SKM-1 treated with dmso at 0.1 percent for 144 hours (cell line): ENCODE measurements at regions not wholly inside any gene's neighbourhood (a gene's known extent, or its start where the extent isn't known, plus 50 kb on each side); places are given as distances from the start of the nearest gene placed in this dataset.
"Not testable (repeated sequence)": the region's sequence is repeated elsewhere in the genome, so short reads cannot be mapped to it uniquely, and the experiment has no call there.

Experiments used
- DNase-seq: peaks from one replicate; lab custom pipeline; 2025; ENCODE audit not compliant: unreplicated experiment; lab: John Stamatoyannopoulos, UW

- DNase-seq = no peak
Measured at GRCh38 chr6:155561257-155561965, 105.8 kb upstream of the NOX3 start.

- no peak for DNase-seq
Measured at GRCh38 chr6:155549928-155550327, 94.3 kb upstream of the NOX3 start.

DNA sequence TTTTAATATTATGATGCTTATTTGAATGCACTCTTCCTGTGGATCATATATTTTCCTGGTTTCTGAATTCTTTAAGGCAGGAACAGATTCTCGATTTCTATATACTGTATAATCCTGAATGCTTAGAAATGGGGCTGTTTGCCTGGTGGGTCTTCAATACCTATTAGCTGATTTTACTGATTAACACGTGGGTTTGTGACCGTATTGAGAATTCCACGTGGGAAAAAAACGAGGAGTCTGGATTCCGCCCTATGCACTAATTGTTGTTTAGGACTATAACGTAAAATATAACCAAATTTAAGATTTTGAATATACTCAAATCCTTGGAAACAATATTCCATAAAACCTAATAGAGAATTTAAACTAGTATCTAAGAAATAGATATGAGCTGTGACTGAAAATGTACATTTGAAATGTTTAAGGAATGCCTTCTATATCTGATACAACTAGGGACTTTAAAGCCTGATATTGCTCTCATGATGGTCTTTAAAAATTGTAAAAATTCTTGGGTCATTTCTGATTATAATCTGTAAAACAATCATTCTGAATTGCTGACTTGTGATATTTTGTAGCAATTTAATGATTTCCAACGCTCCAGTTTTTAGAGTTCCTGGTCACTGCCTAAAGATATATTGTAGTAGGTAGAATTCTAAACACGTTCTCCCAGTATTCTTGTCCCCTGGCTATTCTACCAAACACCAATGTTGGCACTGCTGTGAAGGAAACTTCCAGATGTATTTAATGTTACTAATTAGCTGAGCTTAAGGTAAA lies 93.6 kb upstream of the NOX3 start:
- DNase-seq = no peak

DNA sequence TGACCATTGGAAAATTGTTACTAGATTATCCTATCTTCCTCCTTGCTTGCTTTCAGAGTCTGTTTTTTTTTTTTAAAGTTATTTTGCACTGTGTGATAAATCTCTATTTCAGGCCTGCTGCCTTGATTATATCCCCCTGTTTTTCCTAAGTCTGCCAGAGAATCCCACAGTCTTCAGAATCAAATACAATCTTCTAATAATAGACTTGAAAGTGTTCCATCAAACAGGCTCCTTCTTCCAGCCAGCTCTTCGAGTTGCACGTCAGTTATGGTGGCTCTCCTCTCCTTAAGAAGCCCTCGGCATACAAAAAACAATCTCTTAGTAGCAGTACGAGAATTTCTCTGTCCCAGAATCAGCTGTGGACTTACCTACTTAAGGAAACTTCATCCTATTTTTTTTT lies 92.9 kb upstream of the NOX3 start:
- no peak for DNase-seq

- peak; percentile 18 for DNase-seq
Measured at GRCh38 chr6:155544677-155545076, 89.0 kb upstream of the NOX3 start.

- no peak for DNase-seq
Measured at GRCh38 chr6:155543166-155543847, 87.7 kb upstream of the NOX3 start.

- DNase-seq = no peak
Measured at GRCh38 chr6:155542036-155542435, 86.4 kb upstream of the NOX3 start.

DNA sequence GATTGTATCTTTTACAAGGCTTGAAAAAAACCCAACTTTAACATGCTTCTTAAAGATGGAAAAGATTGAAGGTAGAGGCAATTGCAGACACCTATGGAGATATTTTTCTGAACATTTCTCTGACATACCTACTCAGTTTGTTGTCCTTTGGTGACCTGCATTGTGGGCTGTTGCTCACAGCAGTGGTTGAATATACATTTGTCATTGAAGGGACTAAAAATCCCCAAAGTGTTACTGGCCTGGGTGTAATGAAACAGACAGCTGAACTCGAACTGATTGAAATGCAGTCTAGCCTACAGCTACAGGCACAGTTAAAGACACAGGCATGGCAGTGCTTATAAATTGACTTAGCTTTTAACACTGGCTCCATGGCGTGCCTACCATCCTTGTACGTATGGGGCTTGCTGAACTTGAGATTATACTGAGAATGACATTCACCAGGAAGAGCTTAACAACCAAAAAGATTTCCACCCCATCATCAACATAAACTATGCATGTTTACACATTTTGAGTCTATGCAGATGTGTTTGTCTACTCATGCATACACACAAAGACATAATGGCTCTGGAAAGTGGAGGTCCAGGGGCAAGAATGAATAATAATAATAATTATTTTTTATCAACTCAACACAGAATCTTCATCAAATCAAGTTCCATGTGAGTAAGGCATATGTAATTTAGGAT lies 83.2 kb upstream of the NOX3 start:
- no peak for DNase-seq

DNA sequence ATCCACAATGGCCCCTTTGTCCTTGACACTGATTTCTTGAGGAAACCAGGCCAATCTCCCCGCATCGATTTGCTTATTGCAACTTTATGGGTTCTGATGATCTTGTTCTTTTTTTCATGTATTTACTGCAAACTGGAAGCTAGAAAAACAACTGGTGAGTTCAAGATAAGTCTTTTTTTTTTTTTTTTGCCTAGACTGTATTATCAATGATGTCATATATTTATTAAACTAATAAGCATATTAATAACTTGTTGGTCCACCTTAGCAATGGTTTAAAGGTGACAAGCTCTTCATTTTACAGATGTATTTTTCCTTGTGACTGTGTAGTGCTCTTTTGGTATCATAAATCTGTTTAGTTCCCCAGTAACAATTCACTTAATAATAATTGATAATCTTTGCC lies 79.0 kb upstream of the NOX3 start:
- DNase-seq = no peak

DNA sequence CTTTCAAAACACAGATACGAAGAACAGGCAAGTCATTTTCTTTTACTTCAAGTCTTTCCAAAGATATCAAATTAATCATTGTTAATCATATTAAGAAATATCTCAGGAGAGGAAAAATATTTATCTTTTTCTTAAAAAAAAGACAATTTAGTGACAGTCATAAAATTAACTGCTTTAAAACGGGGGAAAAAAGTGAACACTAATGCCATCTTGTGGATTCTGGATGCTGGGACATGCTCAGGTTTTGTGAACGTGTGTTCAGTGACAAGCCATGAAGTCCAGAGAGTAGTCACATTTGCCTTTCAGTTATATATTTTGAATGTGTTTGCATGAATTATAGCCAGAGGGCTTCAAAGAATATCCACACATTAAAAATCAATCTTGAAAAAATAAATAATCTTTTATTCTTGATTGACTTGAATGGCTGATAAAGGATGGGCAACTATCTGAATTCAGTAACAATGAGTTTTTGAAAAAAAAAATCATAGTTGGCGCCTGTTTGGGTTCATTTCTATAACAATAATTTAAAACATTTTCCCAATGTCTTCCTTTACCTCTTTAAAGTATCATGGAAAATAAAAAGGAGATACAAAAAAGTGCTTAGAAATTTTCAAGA lies 74.7 kb upstream of the NOX3 start:
- peak; percentile 21 for DNase-seq

DNA sequence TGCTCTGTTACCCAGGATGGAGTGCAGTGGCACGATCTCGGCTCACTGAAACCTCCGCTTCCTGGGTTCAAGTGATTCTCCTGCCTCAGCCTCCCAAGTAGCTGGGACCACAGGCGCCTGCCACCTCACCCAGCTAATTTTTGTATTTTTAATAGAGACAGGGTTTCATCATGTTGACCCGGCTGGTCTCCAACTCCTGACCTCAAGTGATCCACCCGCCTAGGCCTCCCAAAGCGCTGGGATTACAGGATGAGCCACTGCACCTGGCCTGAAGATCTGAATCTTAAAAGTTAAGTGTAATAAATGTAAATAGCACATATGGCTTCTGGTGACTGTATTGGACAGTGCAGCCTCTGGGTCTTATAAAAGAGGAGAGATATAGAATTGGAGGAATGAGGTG lies 74.2 kb upstream of the NOX3 start:
- not testable (repeated sequence) for DNase-seq

DNA sequence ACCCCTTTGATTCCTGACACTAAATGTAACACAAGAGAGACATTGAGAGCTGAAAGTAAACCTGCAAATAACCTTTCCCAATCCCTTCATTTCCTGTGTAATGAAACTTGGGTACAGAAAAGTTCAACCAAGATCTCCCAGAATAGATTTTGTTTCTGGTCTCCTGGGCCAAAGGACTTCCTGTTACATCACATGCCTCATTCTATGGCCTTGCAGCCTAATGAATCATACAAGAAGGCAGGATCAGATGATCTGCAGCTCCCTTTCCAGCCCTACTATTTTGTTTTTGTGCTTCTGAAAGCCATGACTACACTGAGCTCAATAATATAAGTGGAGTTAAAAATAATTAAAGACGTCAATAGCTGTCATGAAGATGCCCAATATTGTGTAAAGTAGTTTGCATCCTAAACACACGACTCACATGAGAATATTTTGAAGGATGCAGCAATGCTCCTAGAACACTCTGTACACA lies 73.4 kb upstream of the NOX3 start:
- peak; percentile 87 for DNase-seq

GRCh38 chr6:155528335-155528734 lies 72.7 kb upstream of the NOX3 start:
- DNase-seq = no peak

DNA sequence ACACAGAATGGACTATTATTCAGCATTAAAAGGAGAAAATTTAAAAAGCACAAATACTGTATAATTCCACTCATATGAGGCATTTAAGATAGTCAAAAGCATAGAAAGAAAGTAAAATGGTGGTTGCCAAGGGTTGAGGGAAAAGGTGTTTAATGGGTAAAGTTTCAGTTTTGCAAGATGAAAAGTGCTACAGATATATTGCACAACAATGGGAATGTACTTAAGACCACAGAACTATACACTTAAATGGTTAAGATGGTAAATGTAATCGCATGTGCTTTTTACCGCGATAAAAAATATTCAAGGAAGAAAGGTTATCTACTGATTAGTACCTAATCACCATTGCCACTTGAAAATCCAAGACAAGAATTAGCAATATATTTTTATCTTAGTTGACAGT lies 71.8 kb upstream of the NOX3 start:
- DNase-seq = no peak

- no peak for DNase-seq
Measured at GRCh38 chr6:155523821-155524651, 68.4 kb upstream of the NOX3 start.

DNA sequence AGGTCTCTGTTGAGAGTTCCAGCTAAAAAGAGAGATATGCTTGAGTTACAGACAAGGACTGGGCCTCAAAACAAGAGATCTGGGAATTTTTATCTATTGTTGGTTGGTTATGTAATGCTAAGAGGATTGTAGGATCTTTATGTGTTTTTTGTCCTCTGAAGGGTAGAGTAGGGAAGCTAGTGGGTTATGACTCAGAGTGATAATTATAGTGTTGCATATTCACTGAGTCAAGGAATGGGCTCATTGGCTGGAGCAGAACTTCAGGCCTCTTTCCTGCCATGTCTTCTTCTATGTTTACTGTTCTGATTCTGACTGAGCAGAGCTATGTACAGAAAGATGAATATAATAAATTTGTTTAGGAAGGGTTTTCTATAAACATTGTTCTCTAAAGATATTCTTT lies 66.1 kb upstream of the NOX3 start:
- no peak for DNase-seq

GRCh38 chr6:155520078-155520477 lies 64.4 kb upstream of the NOX3 start:
- no peak for DNase-seq

- no peak for DNase-seq
Measured at GRCh38 chr6:155519176-155519738, 63.6 kb upstream of the NOX3 start.

DNA sequence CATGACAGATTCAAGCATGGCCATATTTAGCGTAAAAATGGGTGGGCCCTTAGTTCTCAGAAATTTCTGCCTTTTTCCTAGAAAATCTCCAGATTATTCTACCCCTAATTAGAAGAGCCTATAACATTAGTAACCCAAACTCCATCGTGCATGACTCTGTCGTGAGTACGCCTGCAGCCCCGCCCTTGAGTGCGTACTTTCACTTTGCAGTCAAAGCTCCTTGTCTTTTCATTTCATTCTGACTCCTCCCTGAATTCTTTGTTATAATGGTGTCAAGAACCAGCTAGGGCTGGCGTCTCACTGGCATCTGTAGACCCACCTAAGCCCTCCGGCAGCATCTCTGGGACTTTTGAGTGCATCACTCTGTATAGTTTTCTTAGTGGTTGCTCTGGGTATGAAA lies 61.7 kb upstream of the NOX3 start:
- DNase-seq = no peak

- no peak for DNase-seq
Measured at GRCh38 chr6:155510879-155511278, 55.2 kb upstream of the NOX3 start.
